Subcutaneous abdominal adipose tissue (tissue), 5 donors: ENCODE measurements at regions not wholly inside any gene's neighbourhood (a gene's known extent, or its start where the extent isn't known, plus 50 kb on each side); places are given as distances from the start of the nearest gene placed in this dataset.

Source experiments
- H3K27ac ChIP-seq: one replicate; pipeline ENCODE4 v1.7.0; 2013; ENCODE audit warnings: low read depth, mild to moderate bottlenecking, inconsistent platforms, low read length, moderate library complexity
- H3K27me3 ChIP-seq, 5 donors: one replicate each; pipeline ENCODE4 v1.7.0; 2013; ENCODE audit warnings: low read length in 5 of 5, inconsistent platforms in 1 of 5; ENCODE audit not compliant: control insufficient read depth in 5 of 5, insufficient read depth in 4 of 5
- H3K36me3 ChIP-seq, 5 donors: one replicate each; pipeline ENCODE4 v1.7.0; 2013; ENCODE audit warnings: low read length in 5 of 5; ENCODE audit not compliant: control insufficient read depth in 5 of 5, insufficient read depth in 5 of 5
- H3K4me1 ChIP-seq, 5 donors: one replicate each; pipeline ENCODE4 v1.7.0; 2013; ENCODE audit warnings: low read length in 5 of 5, mild to moderate bottlenecking in 3 of 5, moderate library complexity in 1 of 5; ENCODE audit not compliant: control insufficient read depth in 5 of 5, insufficient read depth in 5 of 5
- H3K4me3 ChIP-seq, 5 donors: one replicate each; pipeline ENCODE4 v1.7.0; 2013; ENCODE audit warnings: low read length in 5 of 5, low read depth in 1 of 5
- H3K9ac ChIP-seq, 5 donors: one replicate each; pipeline ENCODE4 v1.7.0; 2013; ENCODE audit warnings: low read length in 5 of 5, mild to moderate bottlenecking in 4 of 5, moderate library complexity in 3 of 5
- H3K9me3 ChIP-seq, 5 donors: one replicate each; pipeline ENCODE4 v1.7.0; 2013; ENCODE audit warnings: low read length in 5 of 5; ENCODE audit not compliant: control insufficient read depth in 5 of 5
- donor health status: healthy.
- donor health status: healthy.
- donor health status: healthy.
- donor health status: healthy.
- donor health status: healthy.

GRCh38 chr2:173580351-173580750 is 225.7 kb downstream of the CDCA7 start:
- H3K9me3 ChIP-seq = no peaks in the 10 kb centered on the region
- H3K27me3 ChIP-seq = peaks cover 0 to 4% (median 0%) of the 10 kb centered on the region in 5 donors
- no peak overlapping the region for H3K4me3 ChIP-seq
- no peak overlapping the region for H3K9ac ChIP-seq
- no peak overlapping the region for H3K27ac ChIP-seq
- H3K4me1 ChIP-seq = no peaks in the 10 kb centered on the region
- H3K36me3 ChIP-seq = no peaks in the 10 kb centered on the region

- no peak overlapping the region for H3K9ac ChIP-seq
- no peak overlapping the region for H3K27ac ChIP-seq
- no peaks in the 10 kb centered on the region for H3K36me3 ChIP-seq
- peaks cover 0 to 4% (median 0%) of the 10 kb centered on the region in 5 donors for H3K27me3 ChIP-seq
- H3K4me3 ChIP-seq = no peak overlapping the region
- no peaks in the 10 kb centered on the region for H3K9me3 ChIP-seq
- H3K4me1 ChIP-seq = no peaks in the 10 kb centered on the region
Observed at GRCh38 chr2:173580956-173581355, 226.3 kb downstream of the CDCA7 start.

DNA sequence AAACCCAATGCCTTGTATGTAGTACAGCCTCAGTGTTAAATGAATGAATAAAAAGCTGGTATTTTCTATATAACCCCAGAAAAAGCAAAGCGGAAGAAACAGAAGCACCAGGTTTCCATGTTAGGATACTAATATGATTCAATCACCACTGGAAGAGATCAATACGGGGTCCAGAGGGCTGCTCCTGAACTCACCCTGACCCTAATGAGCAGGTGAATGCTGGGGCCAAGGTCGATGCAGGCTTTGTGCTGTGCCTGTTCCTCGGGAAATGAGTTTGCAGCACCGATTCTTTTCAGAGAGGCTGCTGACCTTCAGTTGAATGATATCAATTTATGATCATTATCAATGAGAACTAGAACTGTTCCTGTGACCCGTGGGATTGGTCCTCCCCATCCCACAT is 228.5 kb downstream of the CDCA7 start:
- Histone ChIP-seq H3K9me3 (no peaks in the 10 kb centered on the region), H3K9ac (no peak overlapping the region), H3K4me1 (no peaks in the 10 kb centered on the region), H3K27ac (no peak overlapping the region), H3K4me3 (no peak overlapping the region), H3K36me3 (no peaks in the 10 kb centered on the region), H3K27me3 (peaks cover 0 to 4% (median 0%) of the 10 kb centered on the region in 5 donors)

- Histone ChIP-seq H3K36me3 (no peaks in the 10 kb centered on the region), H3K9ac (no peak overlapping the region), H3K9me3 (no peaks in the 10 kb centered on the region), H3K4me3 (no peak overlapping the region), H3K27ac (no peak overlapping the region), H3K4me1 (no peaks in the 10 kb centered on the region), H3K27me3 (peaks cover 0 to 4% (median 0%) of the 10 kb centered on the region in 5 donors)
Observed at GRCh38 chr2:173584000-173584399, 229.3 kb downstream of the CDCA7 start.

DNA sequence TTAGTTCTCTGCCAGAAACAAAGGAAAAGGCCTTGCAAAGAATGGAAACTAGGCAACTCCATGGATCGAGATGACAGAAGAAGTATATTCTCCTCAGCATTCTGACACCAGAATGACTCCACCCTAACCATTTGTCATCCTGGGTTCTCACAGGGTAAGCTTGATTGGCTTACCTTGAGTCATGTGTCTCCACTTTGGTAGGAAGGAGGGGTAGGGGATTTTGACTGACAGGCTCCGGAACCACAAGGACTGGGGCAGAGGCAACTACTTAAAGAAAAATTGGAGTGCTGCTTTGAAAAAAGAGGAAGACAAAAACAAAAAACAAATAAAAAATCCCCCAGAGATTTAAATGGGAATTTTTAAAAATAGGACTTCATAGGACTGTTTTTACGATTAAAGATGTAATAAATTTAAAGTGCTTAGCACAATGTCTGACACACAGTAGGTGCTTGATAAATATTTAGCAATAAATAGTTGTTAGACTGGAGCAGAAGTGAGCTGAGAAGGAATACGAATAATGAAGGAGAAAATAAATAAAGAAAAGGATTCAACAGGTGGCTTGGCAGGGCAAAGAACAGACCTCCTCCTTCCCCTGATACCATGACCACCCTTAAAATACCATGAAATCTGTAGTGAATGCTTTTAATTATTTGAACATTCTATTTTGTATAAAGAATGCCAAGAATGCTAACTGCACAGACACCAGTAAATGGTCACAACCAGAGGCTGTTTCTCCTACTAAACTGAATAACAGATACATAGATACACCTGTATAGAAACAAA is 230.2 kb downstream of the CDCA7 start:
- H3K9me3 ChIP-seq = no peaks in the 10 kb centered on the region
- no peaks in the 10 kb centered on the region for H3K36me3 ChIP-seq
- no peak overlapping the region for H3K27ac ChIP-seq
- no peak overlapping the region for H3K9ac ChIP-seq
- H3K27me3 ChIP-seq = peaks cover 0 to 4% (median 0%) of the 10 kb centered on the region in 5 donors
- peaks cover 0 to under 1% (median 0%) of the 10 kb centered on the region in 5 donors for H3K4me1 ChIP-seq
- H3K4me3 ChIP-seq = no peak overlapping the region

DNA sequence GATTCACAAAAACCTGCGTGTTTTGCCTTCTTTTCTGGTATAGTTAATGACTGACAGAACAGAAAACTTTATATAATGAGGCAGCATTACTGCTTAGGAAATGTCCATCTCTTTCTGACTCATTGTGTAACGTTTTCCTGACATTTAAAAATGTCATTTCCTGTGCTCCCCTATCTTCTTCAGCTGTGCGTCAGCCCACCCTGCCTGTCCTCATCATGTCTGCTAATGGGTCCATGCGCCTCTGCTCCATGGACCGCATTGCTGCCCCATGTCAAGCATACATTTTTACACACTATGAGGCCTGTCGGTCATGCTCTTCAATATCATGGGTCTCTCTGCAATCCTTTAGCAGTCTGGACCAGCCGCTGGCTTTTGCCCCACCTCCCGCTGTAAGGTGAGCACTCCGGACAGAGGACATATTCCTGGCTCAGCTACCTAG is 234.3 kb downstream of the CDCA7 start:
- peaks cover 0 to 5% (median 0%) of the 10 kb centered on the region in 5 donors for H3K9me3 ChIP-seq
- H3K9ac ChIP-seq = no peak overlapping the region
- H3K4me1 ChIP-seq = peaks cover 0 to 11% (median 0%) of the 10 kb centered on the region in 5 donors
- H3K4me3 ChIP-seq = no peak overlapping the region
- H3K27me3 ChIP-seq = no peaks in the 10 kb centered on the region
- H3K36me3 ChIP-seq = no peaks in the 10 kb centered on the region
- no peak overlapping the region for H3K27ac ChIP-seq

DNA sequence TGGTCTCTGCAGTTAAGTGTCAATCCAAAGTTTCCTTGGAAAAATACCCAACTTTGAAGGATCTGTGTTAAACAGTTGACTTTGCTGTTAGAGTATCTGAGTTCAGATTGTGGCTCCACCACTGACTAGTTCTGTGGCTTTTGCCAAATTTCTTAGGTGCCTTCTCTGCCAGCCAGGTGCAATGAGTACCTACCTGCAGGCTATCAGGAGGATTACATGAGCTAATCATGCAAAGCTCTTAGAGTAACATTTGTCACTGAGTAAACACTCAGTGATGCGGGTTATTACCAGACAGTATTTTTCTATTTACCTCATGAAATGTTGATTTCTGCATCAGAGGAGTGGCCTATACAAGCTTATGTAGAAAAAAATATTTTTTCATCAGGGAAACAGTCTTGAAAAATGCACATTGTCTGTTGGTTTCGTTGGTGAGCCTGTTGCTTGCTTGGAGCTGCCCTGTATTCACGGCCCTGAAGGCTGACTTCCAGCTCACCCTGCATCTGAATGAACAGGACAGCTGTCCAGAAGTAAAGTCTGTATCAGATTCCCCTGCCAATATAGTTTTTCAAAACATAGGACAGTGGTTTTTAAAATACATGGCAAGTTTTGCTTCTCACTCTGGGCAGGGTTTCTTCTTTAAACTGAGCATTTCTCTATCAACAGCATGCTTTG is 235.1 kb downstream of the CDCA7 start:
- Histone ChIP-seq H3K9ac (no peak overlapping the region), H3K27me3 (no peaks in the 10 kb centered on the region), H3K4me1 (peaks cover 0 to 11% (median 0%) of the 10 kb centered on the region in 5 donors), H3K4me3 (no peak overlapping the region), H3K36me3 (no peaks in the 10 kb centered on the region), H3K27ac (no peak overlapping the region), H3K9me3 (peaks cover 0 to 5% (median 0%) of the 10 kb centered on the region in 5 donors)

- Histone ChIP-seq H3K4me1 (peaks cover 0 to 11% (median 0%) of the 10 kb centered on the region in 5 donors), H3K4me3 (no peak overlapping the region), H3K36me3 (no peaks in the 10 kb centered on the region), H3K27ac (no peak overlapping the region), H3K27me3 (no peaks in the 10 kb centered on the region), H3K9ac (no peak overlapping the region), H3K9me3 (peaks cover 0 to 5% (median 0%) of the 10 kb centered on the region in 5 donors)
Observed at GRCh38 chr2:173590276-173590861, 235.7 kb downstream of the CDCA7 start.

GRCh38 chr2:173593109-173593508 is 238.4 kb downstream of the CDCA7 start:
- Histone ChIP-seq H3K27me3 (no peaks in the 10 kb centered on the region), H3K4me1 (peaks cover 0 to 11% (median 0%) of the 10 kb centered on the region in 5 donors), H3K36me3 (no peaks in the 10 kb centered on the region), H3K4me3 (no peak overlapping the region), H3K9ac (no peak overlapping the region), H3K27ac (no peak overlapping the region), H3K9me3 (peaks cover 0 to 5% (median 0%) of the 10 kb centered on the region in 5 donors)

- Histone ChIP-seq H3K27me3 (no peaks in the 10 kb centered on the region), H3K9me3 (peaks cover 0 to 5% (median 0%) of the 10 kb centered on the region in 5 donors), H3K27ac (no peak overlapping the region), H3K4me1 (peaks cover 0 to 6% (median 0%) of the 10 kb centered on the region in 5 donors), H3K9ac (no peak overlapping the region), H3K4me3 (no peak overlapping the region), H3K36me3 (no peaks in the 10 kb centered on the region)
Observed at GRCh38 chr2:173596244-173596643, 241.6 kb downstream of the CDCA7 start.
